KMS-11 (cell line): ENCODE measurements at regions not wholly inside any gene's neighbourhood (a gene's known extent, or its start where the extent isn't known, plus 50 kb on each side); places are given as distances from the start of the nearest gene placed in this dataset.

Source experiments
- H2AFZ ChIP-seq: fragments of 200-600 bp; sonication (generic); 2 replicates; pipeline ENCODE4 v1.6.1; 2016; ENCODE audit warnings: antibody characterized with exemption, mixed run types, low read depth
- H3K27ac ChIP-seq: fragments of 200-600 bp; sonication (generic); 2 replicates; pipeline ENCODE4 v1.6.1; 2016; ENCODE audit warnings: mild to moderate bottlenecking, mixed run types
- H3K27me3 ChIP-seq: fragments of 200-600 bp; sonication (generic); 2 replicates; pipeline ENCODE4 v1.6.1; 2017; ENCODE audit warnings: mild to moderate bottlenecking, low read depth, mixed run types, moderate library complexity; ENCODE audit not compliant: insufficient read depth
- H3K36me3 ChIP-seq: fragments of 200-600 bp; sonication (generic); 2 replicates; pipeline ENCODE4 v1.6.1; 2017; ENCODE audit warnings: mild to moderate bottlenecking, mixed run types; ENCODE audit not compliant: insufficient read depth
- H3K4me1 ChIP-seq: fragments of 200-600 bp; sonication (generic); 2 replicates; pipeline ENCODE4 v1.6.1; 2016; ENCODE audit warnings: mild to moderate bottlenecking, low read depth, mixed run types; ENCODE audit not compliant: poor library complexity, severe bottlenecking
- H3K4me2 ChIP-seq: fragments of 200-600 bp; sonication (generic); 2 replicates; pipeline ENCODE4 v1.7.0; 2016; ENCODE audit warnings: mild to moderate bottlenecking, mixed run types
- H3K4me3 ChIP-seq: fragments of 200-600 bp; sonication (generic); IDR thresholded peaks from 2 replicates; pipeline ENCODE4 v1.6.1; 2017; ENCODE audit warnings: low read depth, low read length, mixed read lengths; ENCODE audit not compliant: insufficient read depth
- H3K79me2 ChIP-seq: fragments of 200-600 bp; sonication (generic); 2 replicates; pipeline ENCODE4 v1.6.1; 2016; ENCODE audit warnings: low read depth, mixed run types; ENCODE audit not compliant: insufficient read depth
- H3K9ac ChIP-seq: fragments of 200-600 bp; sonication (generic); 2 replicates; pipeline ENCODE4 v1.6.1; 2016; ENCODE audit warnings: mild to moderate bottlenecking, mixed run types
- H4K20me1 ChIP-seq: fragments of 200-600 bp; sonication (generic); 2 replicates; pipeline ENCODE4 v1.6.1; 2016; ENCODE audit warnings: mild to moderate bottlenecking, mixed run types; ENCODE audit not compliant: insufficient read depth
- TF ChIP-seq, protein P1 (sequence below): fragments of 200-600 bp; sonication (generic); conservative IDR thresholded peaks from 2 replicates; pipeline ENCODE4 v1.6.1; 2017; ENCODE audit warnings: low read depth, mild to moderate bottlenecking, antibody characterized with exemption, low read length, moderate library complexity, mixed read lengths

DNA sequence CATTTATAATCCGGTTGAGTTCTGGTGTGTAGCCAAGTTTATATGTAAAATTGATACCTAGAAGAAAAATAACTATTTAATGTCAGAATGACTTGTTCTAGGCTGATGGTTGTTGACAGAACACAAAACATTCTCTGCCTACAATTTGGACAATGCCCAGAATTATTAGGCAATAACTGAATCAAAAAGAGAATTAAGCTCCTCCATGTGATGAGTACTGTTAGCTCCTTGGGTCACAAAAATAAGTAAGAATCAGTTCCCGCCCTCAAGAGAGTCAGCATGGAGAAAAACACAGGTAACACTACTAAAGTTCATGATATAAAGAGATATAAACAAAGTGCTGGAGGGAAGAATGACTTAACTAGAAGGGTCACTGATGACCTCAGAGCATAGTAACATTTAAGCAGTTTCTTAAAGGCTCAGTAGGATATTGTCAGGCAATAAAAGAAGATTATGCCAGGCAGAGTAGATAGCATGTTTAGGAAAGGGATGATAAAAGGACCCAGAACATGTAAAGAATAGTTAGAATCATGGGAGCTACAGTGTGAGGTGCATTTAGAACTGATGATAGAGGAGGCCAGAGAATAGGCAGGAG, 200.5 kb upstream of the ACTBL2 start:
- Histone ChIP-seq H3K4me2 (no peak overlapping the region), H3K27ac (no peak overlapping the region), H3K36me3 (no peaks in the 10 kb centered on the region), H3K9ac (no peak overlapping the region), H3K4me1 (no peaks in the 10 kb centered on the region), H3K4me3 (no peak overlapping the region), H3K27me3 (no peaks in the 10 kb centered on the region), H4K20me1 (no peaks in the 10 kb centered on the region), H3K79me2 (no peaks in the 10 kb centered on the region), H2AFZ (no peak overlapping the region)
- TF ChIP-seq, protein P1, sequence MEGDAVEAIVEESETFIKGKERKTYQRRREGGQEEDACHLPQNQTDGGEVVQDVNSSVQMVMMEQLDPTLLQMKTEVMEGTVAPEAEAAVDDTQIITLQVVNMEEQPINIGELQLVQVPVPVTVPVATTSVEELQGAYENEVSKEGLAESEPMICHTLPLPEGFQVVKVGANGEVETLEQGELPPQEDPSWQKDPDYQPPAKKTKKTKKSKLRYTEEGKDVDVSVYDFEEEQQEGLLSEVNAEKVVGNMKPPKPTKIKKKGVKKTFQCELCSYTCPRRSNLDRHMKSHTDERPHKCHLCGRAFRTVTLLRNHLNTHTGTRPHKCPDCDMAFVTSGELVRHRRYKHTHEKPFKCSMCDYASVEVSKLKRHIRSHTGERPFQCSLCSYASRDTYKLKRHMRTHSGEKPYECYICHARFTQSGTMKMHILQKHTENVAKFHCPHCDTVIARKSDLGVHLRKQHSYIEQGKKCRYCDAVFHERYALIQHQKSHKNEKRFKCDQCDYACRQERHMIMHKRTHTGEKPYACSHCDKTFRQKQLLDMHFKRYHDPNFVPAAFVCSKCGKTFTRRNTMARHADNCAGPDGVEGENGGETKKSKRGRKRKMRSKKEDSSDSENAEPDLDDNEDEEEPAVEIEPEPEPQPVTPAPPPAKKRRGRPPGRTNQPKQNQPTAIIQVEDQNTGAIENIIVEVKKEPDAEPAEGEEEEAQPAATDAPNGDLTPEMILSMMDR: no peak

GRCh38 chr5:57681942-57682341, 199.3 kb upstream of the ACTBL2 start:
- H3K9ac ChIP-seq: no peak overlapping the region
- H3K4me3 ChIP-seq: no peak overlapping the region
- H3K79me2 ChIP-seq: no peaks in the 10 kb centered on the region
- no peaks in the 10 kb centered on the region for H3K36me3 ChIP-seq
- H3K4me1 ChIP-seq: no peaks in the 10 kb centered on the region
- H3K27ac ChIP-seq: no peak overlapping the region
- no peak overlapping the region for H2AFZ ChIP-seq
- no peak overlapping the region for H3K4me2 ChIP-seq
- H4K20me1 ChIP-seq: no peaks in the 10 kb centered on the region
- no peaks in the 10 kb centered on the region for H3K27me3 ChIP-seq
- TF ChIP-seq, protein P1: no peak

DNA sequence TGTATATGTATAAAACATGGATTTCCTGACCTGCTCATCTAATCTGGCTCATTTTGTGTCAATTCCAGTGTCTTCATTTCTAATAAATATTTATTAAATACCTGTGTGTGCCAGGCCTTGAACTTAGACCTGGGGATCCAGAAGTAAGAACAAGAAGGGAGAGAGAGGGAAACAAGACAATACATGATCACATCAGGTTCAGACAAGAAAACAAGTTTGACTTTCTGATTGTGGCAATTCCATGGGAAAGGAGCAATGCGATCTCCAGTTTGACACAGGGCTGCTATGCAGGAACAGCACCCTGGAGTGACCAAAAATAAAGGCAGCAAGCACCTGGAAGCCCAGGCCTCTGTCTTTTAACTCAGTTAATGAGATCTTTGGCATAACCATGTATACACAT, 198.1 kb upstream of the ACTBL2 start:
- no peak overlapping the region for H3K4me3 ChIP-seq
- TF ChIP-seq, protein P1: no peak
- H3K79me2 ChIP-seq: no peaks in the 10 kb centered on the region
- peaks cover 2% of the 10 kb centered on the region for H3K4me1 ChIP-seq
- no peak overlapping the region for H3K27ac ChIP-seq
- no peak overlapping the region for H3K4me2 ChIP-seq
- H2AFZ ChIP-seq: no peak overlapping the region
- no peaks in the 10 kb centered on the region for H3K36me3 ChIP-seq
- no peaks in the 10 kb centered on the region for H4K20me1 ChIP-seq
- H3K9ac ChIP-seq: no peak overlapping the region
- H3K27me3 ChIP-seq: no peaks in the 10 kb centered on the region

- peaks cover 13% of the 10 kb centered on the region for H3K4me1 ChIP-seq
Observed at GRCh38 chr5:57677235-57677634, 194.6 kb upstream of the ACTBL2 start.

More at GRCh38 chr5:57677235-57677634, 194.6 kb upstream of the ACTBL2 start:
- Histone ChIP-seq H3K36me3 (no peaks in the 10 kb centered on the region), H3K27me3 (no peaks in the 10 kb centered on the region), H3K4me3 (no peak overlapping the region), H3K27ac (no peak overlapping the region), H3K4me2 (no peak overlapping the region), H4K20me1 (no peaks in the 10 kb centered on the region), H3K79me2 (no peaks in the 10 kb centered on the region), H3K9ac (no peak overlapping the region), H2AFZ (no peak overlapping the region)
- TF ChIP-seq, protein P1: no peak
